GM18508 (cell line): ENCODE measurements at regions not wholly inside any gene's neighbourhood (a gene's known extent, or its start where the extent isn't known, plus 50 kb on each side); places are given as distances from the start of the nearest gene placed in this dataset.

Source experiments
- ATAC-seq: cut with Tn5 transposase; IDR thresholded peaks from one replicate; pipeline ENCODE4 v1.9.1; 2021; ENCODE audit warnings: moderate number of reproducible peaks; ENCODE audit not compliant: insufficient read depth, unreplicated experiment

- ATAC-seq = no peak
Observed at GRCh38 chr2:117058366-117058765, 756.1 kb upstream of the DDX18 start.

- no peak for ATAC-seq
Observed at GRCh38 chr2:117064021-117064420, 750.5 kb upstream of the DDX18 start.

GRCh38 chr2:117065912-117066311, 748.6 kb upstream of the DDX18 start:
- no peak for ATAC-seq

- ATAC-seq = no peak
Observed at GRCh38 chr2:117067900-117068299, 746.6 kb upstream of the DDX18 start.

- ATAC-seq = no peak
Observed at GRCh38 chr2:117068371-117068770, 746.1 kb upstream of the DDX18 start.

- ATAC-seq = no peak
Observed at GRCh38 chr2:117071556-117072102, 742.9 kb upstream of the DDX18 start.

- no peak for ATAC-seq
Observed at GRCh38 chr2:117074756-117075155, 739.7 kb upstream of the DDX18 start.

- ATAC-seq = no peak
Observed at GRCh38 chr2:117085256-117085655, 729.2 kb upstream of the DDX18 start.

- no peak for ATAC-seq
Observed at GRCh38 chr2:117085737-117086136, 728.8 kb upstream of the DDX18 start.

- ATAC-seq = no peak
Observed at GRCh38 chr2:117086174-117086942, 728.1 kb upstream of the DDX18 start.

GRCh38 chr2:117086943-117087250, 727.6 kb upstream of the DDX18 start:
- ATAC-seq = no peak

- ATAC-seq = no peak
Observed at GRCh38 chr2:117087535-117088291, 726.8 kb upstream of the DDX18 start.

GRCh38 chr2:117091041-117091837, 723.3 kb upstream of the DDX18 start:
- no peak for ATAC-seq

GRCh38 chr2:117101613-117102012, 712.9 kb upstream of the DDX18 start:
- no peak for ATAC-seq

- ATAC-seq = no peak
Observed at GRCh38 chr2:117108741-117109267, 705.7 kb upstream of the DDX18 start.

GRCh38 chr2:117118994-117119393, 695.5 kb upstream of the DDX18 start:
- no peak for ATAC-seq

- no peak for ATAC-seq
Observed at GRCh38 chr2:117123362-117123761, 691.1 kb upstream of the DDX18 start.

GRCh38 chr2:117126656-117127055, 687.8 kb upstream of the DDX18 start:
- ATAC-seq = no peak

GRCh38 chr2:117127680-117128079, 686.8 kb upstream of the DDX18 start:
- ATAC-seq = no peak

- ATAC-seq = no peak
Observed at GRCh38 chr2:117128461-117128860, 686.0 kb upstream of the DDX18 start.

GRCh38 chr2:117137371-117137770, 677.1 kb upstream of the DDX18 start:
- ATAC-seq = no peak
